ENCODE measurements at regions not wholly inside any gene's neighbourhood (a gene's known extent, or its start where the extent isn't known, plus 50 kb on each side); places are given as distances from the start of the nearest gene placed in this dataset.

- H3K27me3 ChIP-seq (ENCODE audit: insufficient read depth) = no peaks in the 10 kb centered on the region
- no peak overlapping the region for H3K4me3 ChIP-seq
- H4K20me1 ChIP-seq (replicated peaks; ENCODE audit: insufficient read depth) = no peaks in the 10 kb centered on the region
- DNase-seq (ENCODE audit: low spot score) (no peak), ATAC-seq (no peak)
- Mint-ChIP-seq H3K36me3 (ENCODE audit: low read depth) (no peaks in the 10 kb centered on the region), H3K4me1 (peaks cover 16% of the 10 kb centered on the region), H3K4me3 (no peak overlapping the region), H3K27me3 (ENCODE audit: insufficient read depth, low read depth, poor library complexity) (peaks cover 2% of the 10 kb centered on the region), H3K27ac (no peak overlapping the region), H3K9me3 (no peaks in the 10 kb centered on the region)
- H2AFZ ChIP-seq = no peak overlapping the region
- no peaks in the 10 kb centered on the region for H3K36me3 ChIP-seq (ENCODE audit: insufficient read depth)
- TF ChIP-seq, protein P1, sequence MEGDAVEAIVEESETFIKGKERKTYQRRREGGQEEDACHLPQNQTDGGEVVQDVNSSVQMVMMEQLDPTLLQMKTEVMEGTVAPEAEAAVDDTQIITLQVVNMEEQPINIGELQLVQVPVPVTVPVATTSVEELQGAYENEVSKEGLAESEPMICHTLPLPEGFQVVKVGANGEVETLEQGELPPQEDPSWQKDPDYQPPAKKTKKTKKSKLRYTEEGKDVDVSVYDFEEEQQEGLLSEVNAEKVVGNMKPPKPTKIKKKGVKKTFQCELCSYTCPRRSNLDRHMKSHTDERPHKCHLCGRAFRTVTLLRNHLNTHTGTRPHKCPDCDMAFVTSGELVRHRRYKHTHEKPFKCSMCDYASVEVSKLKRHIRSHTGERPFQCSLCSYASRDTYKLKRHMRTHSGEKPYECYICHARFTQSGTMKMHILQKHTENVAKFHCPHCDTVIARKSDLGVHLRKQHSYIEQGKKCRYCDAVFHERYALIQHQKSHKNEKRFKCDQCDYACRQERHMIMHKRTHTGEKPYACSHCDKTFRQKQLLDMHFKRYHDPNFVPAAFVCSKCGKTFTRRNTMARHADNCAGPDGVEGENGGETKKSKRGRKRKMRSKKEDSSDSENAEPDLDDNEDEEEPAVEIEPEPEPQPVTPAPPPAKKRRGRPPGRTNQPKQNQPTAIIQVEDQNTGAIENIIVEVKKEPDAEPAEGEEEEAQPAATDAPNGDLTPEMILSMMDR (conservative IDR thresholded peaks at IDR 0.05; ENCODE audit: low read depth in 2 of 2) = no peak
- TF ChIP-seq EZH2phosphoT487 (IDR thresholded peaks at IDR 0.05; ENCODE audit: unreplicated experiment) = no peak
- no peak for TF ChIP-seq STAT1 (IDR thresholded peaks at IDR 0.05; ENCODE audit: unreplicated experiment)
- TF ChIP-seq NANOG (IDR thresholded peaks at IDR 0.05; ENCODE audit: borderline replicate concordance) = no peak
- TF ChIP-seq, protein P2, sequence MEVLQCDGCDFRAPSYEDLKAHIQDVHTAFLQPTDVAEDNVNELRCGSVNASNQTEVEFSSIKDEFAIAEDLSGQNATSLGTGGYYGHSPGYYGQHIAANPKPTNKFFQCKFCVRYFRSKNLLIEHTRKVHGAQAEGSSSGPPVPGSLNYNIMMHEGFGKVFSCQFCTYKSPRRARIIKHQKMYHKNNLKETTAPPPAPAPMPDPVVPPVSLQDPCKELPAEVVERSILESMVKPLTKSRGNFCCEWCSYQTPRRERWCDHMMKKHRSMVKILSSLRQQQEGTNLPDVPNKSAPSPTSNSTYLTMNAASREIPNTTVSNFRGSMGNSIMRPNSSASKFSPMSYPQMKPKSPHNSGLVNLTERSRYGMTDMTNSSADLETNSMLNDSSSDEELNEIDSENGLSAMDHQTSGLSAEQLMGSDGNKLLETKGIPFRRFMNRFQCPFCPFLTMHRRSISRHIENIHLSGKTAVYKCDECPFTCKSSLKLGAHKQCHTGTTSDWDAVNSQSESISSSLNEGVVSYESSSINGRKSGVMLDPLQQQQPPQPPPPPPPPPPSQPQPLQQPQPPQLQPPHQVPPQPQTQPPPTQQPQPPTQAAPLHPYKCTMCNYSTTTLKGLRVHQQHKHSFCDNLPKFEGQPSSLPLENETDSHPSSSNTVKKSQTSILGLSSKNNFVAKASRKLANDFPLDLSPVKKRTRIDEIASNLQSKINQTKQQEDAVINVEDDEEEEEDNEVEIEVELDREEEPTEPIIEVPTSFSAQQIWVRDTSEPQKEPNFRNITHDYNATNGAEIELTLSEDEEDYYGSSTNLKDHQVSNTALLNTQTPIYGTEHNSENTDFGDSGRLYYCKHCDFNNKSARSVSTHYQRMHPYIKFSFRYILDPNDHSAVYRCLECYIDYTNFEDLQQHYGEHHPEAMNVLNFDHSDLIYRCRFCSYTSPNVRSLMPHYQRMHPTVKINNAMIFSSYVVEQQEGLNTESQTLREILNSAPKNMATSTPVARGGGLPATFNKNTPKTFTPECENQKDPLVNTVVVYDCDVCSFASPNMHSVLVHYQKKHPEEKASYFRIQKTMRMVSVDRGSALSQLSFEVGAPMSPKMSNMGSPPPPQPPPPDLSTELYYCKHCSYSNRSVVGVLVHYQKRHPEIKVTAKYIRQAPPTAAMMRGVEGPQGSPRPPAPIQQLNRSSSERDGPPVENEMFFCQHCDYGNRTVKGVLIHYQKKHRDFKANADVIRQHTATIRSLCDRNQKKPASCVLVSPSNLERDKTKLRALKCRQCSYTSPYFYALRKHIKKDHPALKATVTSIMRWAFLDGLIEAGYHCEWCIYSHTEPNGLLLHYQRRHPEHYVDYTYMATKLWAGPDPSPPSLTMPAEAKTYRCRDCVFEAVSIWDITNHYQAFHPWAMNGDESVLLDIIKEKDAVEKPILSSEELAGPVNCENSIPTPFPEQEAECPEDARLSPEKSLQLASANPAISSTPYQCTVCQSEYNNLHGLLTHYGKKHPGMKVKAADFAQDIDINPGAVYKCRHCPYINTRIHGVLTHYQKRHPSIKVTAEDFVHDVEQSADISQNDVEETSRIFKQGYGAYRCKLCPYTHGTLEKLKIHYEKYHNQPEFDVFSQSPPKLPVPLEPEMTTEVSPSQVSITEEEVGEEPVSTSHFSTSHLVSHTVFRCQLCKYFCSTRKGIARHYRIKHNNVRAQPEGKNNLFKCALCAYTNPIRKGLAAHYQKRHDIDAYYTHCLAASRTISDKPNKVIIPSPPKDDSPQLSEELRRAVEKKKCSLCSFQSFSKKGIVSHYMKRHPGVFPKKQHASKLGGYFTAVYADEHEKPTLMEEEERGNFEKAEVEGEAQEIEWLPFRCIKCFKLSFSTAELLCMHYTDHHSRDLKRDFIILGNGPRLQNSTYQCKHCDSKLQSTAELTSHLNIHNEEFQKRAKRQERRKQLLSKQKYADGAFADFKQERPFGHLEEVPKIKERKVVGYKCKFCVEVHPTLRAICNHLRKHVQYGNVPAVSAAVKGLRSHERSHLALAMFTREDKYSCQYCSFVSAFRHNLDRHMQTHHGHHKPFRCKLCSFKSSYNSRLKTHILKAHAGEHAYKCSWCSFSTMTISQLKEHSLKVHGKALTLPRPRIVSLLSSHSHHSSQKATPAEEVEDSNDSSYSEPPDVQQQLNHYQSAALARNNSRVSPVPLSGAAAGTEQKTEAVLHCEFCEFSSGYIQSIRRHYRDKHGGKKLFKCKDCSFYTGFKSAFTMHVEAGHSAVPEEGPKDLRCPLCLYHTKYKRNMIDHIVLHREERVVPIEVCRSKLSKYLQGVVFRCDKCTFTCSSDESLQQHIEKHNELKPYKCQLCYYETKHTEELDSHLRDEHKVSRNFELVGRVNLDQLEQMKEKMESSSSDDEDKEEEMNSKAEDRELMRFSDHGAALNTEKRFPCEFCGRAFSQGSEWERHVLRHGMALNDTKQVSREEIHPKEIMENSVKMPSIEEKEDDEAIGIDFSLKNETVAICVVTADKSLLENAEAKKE (CRISPR knock-in tag; IDR thresholded peaks at IDR 0.05) = no peak
- no peak for TF ChIP-seq REST (IDR thresholded peaks at IDR 0.05; ENCODE audit: unreplicated experiment)
- no peak for TF ChIP-seq EZH2 (IDR thresholded peaks at IDR 0.05; ENCODE audit: low read depth, unreplicated experiment)
- TF ChIP-seq JUNB (IDR thresholded peaks at IDR 0.05; ENCODE audit: unreplicated experiment) = no peak
- TF ChIP-seq ZNF331 (CRISPR knock-in tag; IDR thresholded peaks at IDR 0.05; ENCODE audit: low read depth) = no peak
- TF ChIP-seq ETS1 (IDR thresholded peaks at IDR 0.05) = no peak
- TF ChIP-seq ZNF114 (CRISPR knock-in tag; IDR thresholded peaks at IDR 0.05) = no peak
- TF ChIP-seq CREB1 (CRISPR knock-in tag; IDR thresholded peaks at IDR 0.05; ENCODE audit: low read depth) = no peak
- no peak for TF ChIP-seq POLR2AphosphoS5 (IDR thresholded peaks at IDR 0.05; ENCODE audit: low read depth)
- H3K4me2 ChIP-seq = no peak overlapping the region
- H3F3A ChIP-seq (replicated peaks; ENCODE audit: low read depth) = no peaks in the 10 kb centered on the region
- no peaks in the 10 kb centered on the region for H3K79me2 ChIP-seq (replicated peaks; ENCODE audit: insufficient read depth)
- no peaks in the 10 kb centered on the region for H3K9me2 ChIP-seq (ENCODE audit: insufficient read depth)
- no peak overlapping the region for H3K27ac ChIP-seq (ENCODE audit: low read depth)
- no peaks in the 10 kb centered on the region; the same call in 1 of the 2 replicates for H3K4me1 ChIP-seq (ENCODE audit: insufficient read depth)
Measured at GRCh38 chr15:81642451-81642990, 268.5 kb upstream of the TMC3 start.

Data from GM23338 (cell line).